GM23338 (cell line): ENCODE measurements at regions not wholly inside any gene's neighbourhood (a gene's known extent, or its start where the extent isn't known, plus 50 kb on each side); places are given as distances from the start of the nearest gene placed in this dataset.

Experiments used
- ATAC-seq: fragments of 200-7000 bp; cut with Tn5 transposase; 3 replicates; pipeline ENCODE4 v1.9.1; 2020
- DNase-seq: peaks from one replicate; pipeline ENCODE4 v3.0.0-alpha.2; 2015; ENCODE audit warnings: low spot score
- H2AFZ ChIP-seq: fragments of 200-600 bp; sonication (generic); 2 replicates; pipeline ENCODE4 v1.8.0; 2016; ENCODE audit warnings: antibody characterized with exemption, mild to moderate bottlenecking, moderate library complexity
- H3F3A ChIP-seq: fragments of 200-600 bp; sonication (generic); replicated peaks from 2 replicates; pipeline ENCODE4 v1.8.0; 2017; ENCODE audit warnings: antibody characterized with exemption, mixed run types, low read depth
- H3K27ac ChIP-seq: fragments of 200-600 bp; sonication (generic); 2 replicates; pipeline ENCODE4 v1.6.1; 2016; ENCODE audit warnings: low read depth
- H3K27me3 ChIP-seq: fragments of 200-600 bp; sonication (generic); 2 replicates; pipeline ENCODE4 v1.8.0; 2016; ENCODE audit warnings: mild to moderate bottlenecking, mixed run types, moderate library complexity; ENCODE audit not compliant: insufficient read depth
- H3K36me3 ChIP-seq: fragments of 200-600 bp; sonication (generic); 2 replicates; pipeline ENCODE4 v1.8.0; 2016; ENCODE audit warnings: mild to moderate bottlenecking; ENCODE audit not compliant: insufficient read depth
- H3K4me1 ChIP-seq: fragments of 200-600 bp; sonication (generic); 2 replicates; pipeline ENCODE4 v1.8.0; 2016; ENCODE audit warnings: mild to moderate bottlenecking, moderate library complexity; ENCODE audit not compliant: insufficient read depth
- H3K4me2 ChIP-seq: fragments of 200-600 bp; sonication (generic); 2 replicates; pipeline ENCODE4 v1.7.1; 2017; ENCODE audit warnings: mixed run types
- H3K4me3 ChIP-seq: fragments of 200-600 bp; sonication (generic); 2 replicates; pipeline ENCODE4 v1.6.1; 2016; ENCODE audit warnings: mixed run types
- H3K79me2 ChIP-seq: fragments of 200-600 bp; sonication (generic); replicated peaks from 2 replicates; pipeline ENCODE4 v1.8.0; 2017; ENCODE audit warnings: mild to moderate bottlenecking; ENCODE audit not compliant: insufficient read depth
- H3K9me2 ChIP-seq: fragments of 200-600 bp; sonication (generic); 2 replicates; pipeline ENCODE4 v1.8.0; 2017; ENCODE audit not compliant: insufficient read depth
- H4K20me1 ChIP-seq: fragments of 200-600 bp; sonication (generic); replicated peaks from 2 replicates; pipeline ENCODE4 v1.8.0; 2017; ENCODE audit warnings: mild to moderate bottlenecking; ENCODE audit not compliant: insufficient read depth
- H3K27ac Mint-ChIP-seq: 2 replicates; pipeline ENCODE4 v1.8.0; 2020; ENCODE audit warnings: inconsistent platforms, mild to moderate bottlenecking, moderate library complexity, mixed read lengths
- H3K27me3 Mint-ChIP-seq: 3 replicates; pipeline ENCODE4 v1.8.0; 2022; ENCODE audit warnings: low read depth, mild to moderate bottlenecking, moderate library complexity, mixed read lengths, inconsistent platforms; ENCODE audit not compliant: insufficient read depth, poor library complexity
- H3K36me3 Mint-ChIP-seq: 3 replicates; pipeline ENCODE4 v1.8.0; 2021; ENCODE audit warnings: low read depth, mild to moderate bottlenecking, inconsistent platforms, moderate library complexity, mixed read lengths
- H3K4me1 Mint-ChIP-seq: 3 replicates; pipeline ENCODE4 v1.8.0; 2020; ENCODE audit warnings: mild to moderate bottlenecking, inconsistent platforms, mixed read lengths
- H3K4me3 Mint-ChIP-seq: 3 replicates; pipeline ENCODE4 v1.8.0; 2021; ENCODE audit warnings: moderate library complexity, mild to moderate bottlenecking, inconsistent platforms, mixed read lengths
- H3K9me3 Mint-ChIP-seq: 3 replicates; pipeline ENCODE4 v1.8.0; 2020; ENCODE audit warnings: moderate library complexity, mild to moderate bottlenecking, inconsistent platforms, mixed read lengths
- CREB1 ChIP-seq: fragments of 250-450 bp; sonication (Bioruptor Pico); IDR thresholded peaks from 2 replicates; pipeline ENCODE4 v1.5.0; 2020; ENCODE audit warnings: low read depth, mild to moderate bottlenecking, moderate library complexity
- EZH2 ChIP-seq: fragments of 200-600 bp; sonication (generic); IDR thresholded peaks from one replicate; pipeline ENCODE4 v1.8.0; 2017; ENCODE audit warnings: antibody characterized with exemption, mild to moderate bottlenecking, low read depth; ENCODE audit not compliant: unreplicated experiment
- EZH2phosphoT487 ChIP-seq: fragments of 200-600 bp; sonication (generic); IDR thresholded peaks from one replicate; pipeline ENCODE4 v1.8.1; 2018; ENCODE audit warnings: antibody characterized with exemption; ENCODE audit not compliant: unreplicated experiment
- JUNB ChIP-seq: IDR thresholded peaks from one replicate; pipeline ENCODE4 v1.6.1; 2016; ENCODE audit warnings: antibody characterized with exemption; ENCODE audit not compliant: unreplicated experiment
- NANOG ChIP-seq: IDR thresholded peaks from 2 replicates; pipeline ENCODE4 v1.6.1; 2016; ENCODE audit warnings: antibody characterized with exemption, borderline replicate concordance
- POLR2AphosphoS5 ChIP-seq: IDR thresholded peaks from 2 replicates; pipeline ENCODE4 v1.6.1; 2016; ENCODE audit warnings: antibody characterized with exemption, low read depth
- STAT1 ChIP-seq: IDR thresholded peaks from one replicate; pipeline ENCODE4 v1.6.1; 2016; ENCODE audit warnings: antibody characterized with exemption; ENCODE audit not compliant: unreplicated experiment
- ZNF114 ChIP-seq: fragments of 250-450 bp; sonication (Bioruptor Pico); IDR thresholded peaks from 2 replicates; pipeline ENCODE4 v1.5.0; 2020; ENCODE audit warnings: mild to moderate bottlenecking, moderate library complexity
- ZNF331 ChIP-seq: fragments of 250-450 bp; sonication (Bioruptor Pico); IDR thresholded peaks from 2 replicates; pipeline ENCODE4 v1.5.0; 2020; ENCODE audit warnings: low read depth, mild to moderate bottlenecking, moderate library complexity
- TF ChIP-seq, protein P1 (sequence below): IDR thresholded peaks from 2 replicates; pipeline ENCODE4 v1.6.1; 2016; ENCODE audit warnings: antibody characterized with exemption
- TF ChIP-seq, protein P2 (sequence below): IDR thresholded peaks from one replicate; pipeline ENCODE4 v1.6.1; 2018; ENCODE audit warnings: antibody characterized with exemption; ENCODE audit not compliant: unreplicated experiment

DNA sequence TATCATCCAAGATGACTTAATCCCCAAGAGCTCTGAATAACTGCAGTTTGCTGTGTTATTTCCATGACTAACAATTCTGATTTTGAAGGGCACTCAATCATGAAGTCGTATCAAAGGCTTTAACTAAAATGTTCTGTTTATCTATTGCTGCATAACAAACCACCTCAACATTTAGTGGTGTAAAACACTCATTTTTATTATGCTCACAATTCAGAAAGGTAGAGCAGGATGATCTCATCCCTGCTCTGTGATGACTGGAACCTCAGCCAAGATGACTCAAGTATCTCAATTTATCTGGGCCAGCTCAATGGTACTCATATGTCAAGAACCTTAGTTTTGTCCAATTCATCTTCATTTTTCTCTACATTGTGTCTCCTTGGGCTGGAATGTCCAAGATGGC is 451.1 kb downstream of the PPARGC1A start:
- H3K4me3 Mint-ChIP-seq: no peak overlapping the region
- H3K4me1 ChIP-seq: no peaks in the 10 kb centered on the region
- H3K27ac Mint-ChIP-seq: no peak overlapping the region
- no peak overlapping the region for H3K4me3 ChIP-seq
- no peaks in the 10 kb centered on the region for H3K4me1 Mint-ChIP-seq
- no peaks in the 10 kb centered on the region for H4K20me1 ChIP-seq
- ATAC-seq (no peak), DNase-seq (no peak)
- TF ChIP-seq ZNF114: no peak
- no peak for TF ChIP-seq ZNF331 (CRISPR knock-in tag)
- TF ChIP-seq NANOG: no peak
- TF ChIP-seq, protein P1, sequence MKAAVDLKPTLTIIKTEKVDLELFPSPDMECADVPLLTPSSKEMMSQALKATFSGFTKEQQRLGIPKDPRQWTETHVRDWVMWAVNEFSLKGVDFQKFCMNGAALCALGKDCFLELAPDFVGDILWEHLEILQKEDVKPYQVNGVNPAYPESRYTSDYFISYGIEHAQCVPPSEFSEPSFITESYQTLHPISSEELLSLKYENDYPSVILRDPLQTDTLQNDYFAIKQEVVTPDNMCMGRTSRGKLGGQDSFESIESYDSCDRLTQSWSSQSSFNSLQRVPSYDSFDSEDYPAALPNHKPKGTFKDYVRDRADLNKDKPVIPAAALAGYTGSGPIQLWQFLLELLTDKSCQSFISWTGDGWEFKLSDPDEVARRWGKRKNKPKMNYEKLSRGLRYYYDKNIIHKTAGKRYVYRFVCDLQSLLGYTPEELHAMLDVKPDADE: no peak
- TF ChIP-seq STAT1: no peak
- TF ChIP-seq, protein P2, sequence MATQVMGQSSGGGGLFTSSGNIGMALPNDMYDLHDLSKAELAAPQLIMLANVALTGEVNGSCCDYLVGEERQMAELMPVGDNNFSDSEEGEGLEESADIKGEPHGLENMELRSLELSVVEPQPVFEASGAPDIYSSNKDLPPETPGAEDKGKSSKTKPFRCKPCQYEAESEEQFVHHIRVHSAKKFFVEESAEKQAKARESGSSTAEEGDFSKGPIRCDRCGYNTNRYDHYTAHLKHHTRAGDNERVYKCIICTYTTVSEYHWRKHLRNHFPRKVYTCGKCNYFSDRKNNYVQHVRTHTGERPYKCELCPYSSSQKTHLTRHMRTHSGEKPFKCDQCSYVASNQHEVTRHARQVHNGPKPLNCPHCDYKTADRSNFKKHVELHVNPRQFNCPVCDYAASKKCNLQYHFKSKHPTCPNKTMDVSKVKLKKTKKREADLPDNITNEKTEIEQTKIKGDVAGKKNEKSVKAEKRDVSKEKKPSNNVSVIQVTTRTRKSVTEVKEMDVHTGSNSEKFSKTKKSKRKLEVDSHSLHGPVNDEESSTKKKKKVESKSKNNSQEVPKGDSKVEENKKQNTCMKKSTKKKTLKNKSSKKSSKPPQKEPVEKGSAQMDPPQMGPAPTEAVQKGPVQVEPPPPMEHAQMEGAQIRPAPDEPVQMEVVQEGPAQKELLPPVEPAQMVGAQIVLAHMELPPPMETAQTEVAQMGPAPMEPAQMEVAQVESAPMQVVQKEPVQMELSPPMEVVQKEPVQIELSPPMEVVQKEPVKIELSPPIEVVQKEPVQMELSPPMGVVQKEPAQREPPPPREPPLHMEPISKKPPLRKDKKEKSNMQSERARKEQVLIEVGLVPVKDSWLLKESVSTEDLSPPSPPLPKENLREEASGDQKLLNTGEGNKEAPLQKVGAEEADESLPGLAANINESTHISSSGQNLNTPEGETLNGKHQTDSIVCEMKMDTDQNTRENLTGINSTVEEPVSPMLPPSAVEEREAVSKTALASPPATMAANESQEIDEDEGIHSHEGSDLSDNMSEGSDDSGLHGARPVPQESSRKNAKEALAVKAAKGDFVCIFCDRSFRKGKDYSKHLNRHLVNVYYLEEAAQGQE: no peak
- no peak overlapping the region for H2AFZ ChIP-seq
- H3K79me2 ChIP-seq: no peaks in the 10 kb centered on the region
- no peak overlapping the region for H3K27ac ChIP-seq
- no peaks in the 10 kb centered on the region for H3K27me3 ChIP-seq
- no peaks in the 10 kb centered on the region for H3K9me3 Mint-ChIP-seq
- H3F3A ChIP-seq: no peaks in the 10 kb centered on the region
- H3K4me2 ChIP-seq: no peak overlapping the region
- H3K27me3 Mint-ChIP-seq: no peaks in the 10 kb centered on the region
- H3K36me3 ChIP-seq: no peaks in the 10 kb centered on the region
- no peaks in the 10 kb centered on the region for H3K36me3 Mint-ChIP-seq
- peaks cover 4% of the 10 kb centered on the region for H3K9me2 ChIP-seq

DNA sequence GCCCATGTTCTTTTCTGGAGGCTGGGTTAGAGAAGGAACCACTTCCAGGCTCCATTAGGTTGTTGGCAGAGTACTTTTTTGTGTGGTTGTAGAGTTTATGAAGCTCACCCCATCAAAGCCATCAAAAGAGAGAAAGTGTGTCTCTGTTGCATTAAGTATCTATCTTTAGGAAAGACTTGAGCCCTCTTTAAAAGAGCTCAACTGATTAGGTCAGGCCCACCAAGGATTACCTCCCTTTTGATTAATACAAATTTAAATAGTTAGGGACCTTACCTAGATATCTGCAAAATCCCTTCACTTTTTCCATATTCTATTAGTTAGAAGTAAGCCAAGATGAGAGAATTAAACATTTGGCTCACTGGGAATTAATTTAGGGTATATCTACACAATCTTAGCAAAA is 460.4 kb downstream of the PPARGC1A start:
- H3K79me2 ChIP-seq: no peaks in the 10 kb centered on the region
- no peaks in the 10 kb centered on the region for H4K20me1 ChIP-seq
- no peak overlapping the region for H3K27ac ChIP-seq
- DNase-seq: no peak
- Mint-ChIP-seq H3K36me3 (no peaks in the 10 kb centered on the region), H3K27me3 (peaks cover 4% of the 10 kb centered on the region), H3K27ac (no peak overlapping the region), H3K9me3 (no peaks in the 10 kb centered on the region), H3K4me3 (no peak overlapping the region), H3K4me1 (no peaks in the 10 kb centered on the region)
- H3K4me2 ChIP-seq: no peak overlapping the region
- ATAC-seq: no peak
- H3K27me3 ChIP-seq: no peaks in the 10 kb centered on the region
- no peaks in the 10 kb centered on the region for H3K36me3 ChIP-seq
- no peak overlapping the region for H2AFZ ChIP-seq
- no peak overlapping the region for H3K4me3 ChIP-seq
- no peaks in the 10 kb centered on the region for H3F3A ChIP-seq
- no peaks in the 10 kb centered on the region for H3K4me1 ChIP-seq
- H3K9me2 ChIP-seq: no peaks in the 10 kb centered on the region; the same call in none of the 2 replicates
- no peak for TF ChIP-seq POLR2AphosphoS5
- TF ChIP-seq EZH2phosphoT487: no peak
- no peak for TF ChIP-seq JUNB
- no peak for TF ChIP-seq EZH2
- TF ChIP-seq, protein P2: no peak
- no peak for TF ChIP-seq STAT1
- no peak for TF ChIP-seq NANOG
- TF ChIP-seq CREB1 (CRISPR knock-in tag): no peak
- TF ChIP-seq ZNF331 (CRISPR knock-in tag): no peak
